ENCODE measurements at regions not wholly inside any gene's neighbourhood (a gene's known extent, or its start where the extent isn't known, plus 50 kb on each side); places are given as distances from the start of the nearest gene placed in this dataset.
A peak's percentile ranks its signal among the peaks of the same experiment; 100 is the strongest.
"Not testable (repeated sequence)": the region's sequence is repeated elsewhere in the genome, so short reads cannot be mapped to it uniquely, and the experiment has no call there.

DNA sequence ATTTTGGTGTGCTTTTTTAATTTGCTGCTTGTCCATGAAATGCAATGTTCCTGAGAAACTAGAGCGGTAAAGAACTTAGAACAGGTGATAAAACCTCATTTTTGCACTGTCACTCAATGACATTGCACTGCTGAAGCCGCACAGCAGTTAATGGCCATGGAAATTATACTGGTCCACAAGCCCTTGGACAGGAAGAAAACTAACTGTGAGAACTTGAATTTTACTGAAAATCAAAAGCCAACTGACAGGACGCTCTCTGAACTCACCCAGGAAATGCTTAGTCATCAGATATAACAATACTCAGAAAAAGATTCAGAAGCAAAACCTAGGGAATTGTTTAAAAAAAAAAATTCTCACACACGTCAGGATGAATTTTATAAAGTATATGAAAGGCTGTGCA, 246.4 kb upstream of the SLC7A11 start:
- DNase-seq = no peak

DNA sequence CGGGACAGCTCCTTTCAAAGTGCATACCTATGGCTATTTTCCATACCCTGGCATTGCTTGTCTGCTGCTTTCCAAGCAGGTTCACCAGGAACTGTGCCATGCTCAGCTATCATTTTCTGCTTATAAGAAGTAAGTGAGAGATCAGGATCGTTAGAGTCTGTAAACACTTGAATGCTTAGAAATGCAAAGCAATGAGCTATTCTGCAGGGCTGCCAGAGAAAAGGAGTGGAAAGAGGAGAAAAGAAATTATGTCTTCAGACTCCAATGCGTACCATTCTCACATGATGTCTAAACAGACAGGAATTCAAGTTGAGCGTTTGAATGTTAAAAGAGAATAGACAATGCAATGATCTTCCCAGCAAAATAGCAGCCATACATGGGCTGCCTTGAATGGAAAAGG, 245.5 kb upstream of the SLC7A11 start:
- no peak for DNase-seq

GRCh38 chr4:138487230-138487629, 245.1 kb upstream of the SLC7A11 start:
- no peak for DNase-seq

DNA sequence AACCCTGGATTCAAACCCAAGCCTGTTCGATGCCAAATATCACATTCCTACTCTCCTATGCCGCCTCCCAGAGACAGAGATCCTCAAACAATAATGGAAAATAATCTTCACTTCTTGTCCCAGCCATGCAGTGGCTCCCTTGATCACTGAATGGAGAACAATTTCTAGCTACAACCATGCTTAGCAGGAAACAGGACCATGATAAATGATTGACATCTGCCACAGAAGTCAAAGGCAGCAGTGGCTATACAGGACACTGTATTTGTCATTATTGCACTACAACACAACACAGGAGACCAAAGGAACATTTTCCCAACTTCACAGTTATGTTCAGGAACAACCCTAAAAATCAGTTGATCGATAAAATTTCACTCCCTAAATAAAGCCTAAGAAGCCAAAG, 243.3 kb upstream of the SLC7A11 start:
- no peak for DNase-seq

- DNase-seq = no peak
These were observed 233.0 kb upstream of the SLC7A11 start for GRCh38 chr4:138475116-138475515.

DNA sequence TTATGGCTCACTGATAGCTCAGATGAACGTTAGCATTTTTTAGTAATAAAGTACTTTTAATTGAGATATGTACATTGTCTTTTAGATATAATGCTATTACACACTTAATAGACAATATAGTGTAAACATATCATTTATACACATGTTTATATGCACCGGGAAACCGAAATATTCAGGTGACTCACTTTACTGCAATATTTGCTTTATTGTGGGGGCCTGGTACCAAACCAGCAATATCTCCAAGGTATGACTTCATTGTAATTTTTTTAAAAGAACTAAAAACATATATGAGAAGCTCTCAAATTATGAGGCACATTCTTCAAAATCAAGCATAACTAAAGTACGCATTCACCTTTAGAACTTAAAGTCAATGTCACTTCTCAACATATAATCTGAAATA, 231.2 kb upstream of the SLC7A11 start:
- DNase-seq = no peak

- DNase-seq = no peak
These were observed 218.6 kb upstream of the SLC7A11 start for GRCh38 chr4:138460477-138461414.

DNA sequence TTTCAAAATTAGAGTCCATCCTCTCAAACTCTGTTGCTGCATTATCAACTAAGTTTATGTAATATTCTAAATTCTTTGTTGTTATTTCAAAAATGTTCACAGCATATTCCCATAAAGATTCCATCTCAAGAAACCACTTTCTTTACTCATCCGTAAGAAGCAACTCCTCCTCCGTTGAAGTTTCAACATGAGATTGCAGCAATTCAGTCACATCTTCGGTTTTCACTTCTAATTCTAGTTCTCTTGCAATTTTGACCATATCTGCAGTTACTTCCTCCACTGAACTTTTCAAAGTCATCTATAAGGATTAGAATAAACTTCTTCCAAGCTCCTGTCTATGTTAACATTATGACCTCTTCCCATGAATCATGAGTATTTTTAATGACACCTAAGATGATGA, 216.6 kb upstream of the SLC7A11 start:
- DNase-seq = no peak

GRCh38 chr4:138456349-138456748, 214.2 kb upstream of the SLC7A11 start:
- not testable (repeated sequence) for DNase-seq

GRCh38 chr4:138455097-138455496, 212.9 kb upstream of the SLC7A11 start:
- no peak for DNase-seq

DNA sequence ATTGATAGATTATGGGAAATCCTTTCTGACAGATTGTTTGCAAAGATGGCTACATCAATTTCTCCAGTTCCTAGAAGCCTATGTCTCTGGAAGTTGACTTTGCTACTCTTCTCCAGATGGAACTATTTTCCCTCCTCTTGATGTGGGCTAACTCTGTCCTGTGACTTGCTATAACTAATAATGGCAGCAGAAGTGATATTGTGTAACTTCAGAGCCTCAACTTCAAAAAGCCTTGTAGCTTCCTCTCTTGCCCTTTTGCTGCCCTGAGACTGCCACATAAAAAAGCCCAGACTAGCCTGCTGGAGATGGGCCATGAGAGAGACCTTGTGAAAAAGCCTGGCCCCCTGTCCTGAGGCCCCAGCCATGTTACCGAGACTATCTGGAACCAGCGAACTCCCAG, 210.7 kb upstream of the SLC7A11 start:
- DNase-seq = no peak

- DNase-seq = no peak
These were observed 209.1 kb upstream of the SLC7A11 start for GRCh38 chr4:138451276-138451663.

DNA sequence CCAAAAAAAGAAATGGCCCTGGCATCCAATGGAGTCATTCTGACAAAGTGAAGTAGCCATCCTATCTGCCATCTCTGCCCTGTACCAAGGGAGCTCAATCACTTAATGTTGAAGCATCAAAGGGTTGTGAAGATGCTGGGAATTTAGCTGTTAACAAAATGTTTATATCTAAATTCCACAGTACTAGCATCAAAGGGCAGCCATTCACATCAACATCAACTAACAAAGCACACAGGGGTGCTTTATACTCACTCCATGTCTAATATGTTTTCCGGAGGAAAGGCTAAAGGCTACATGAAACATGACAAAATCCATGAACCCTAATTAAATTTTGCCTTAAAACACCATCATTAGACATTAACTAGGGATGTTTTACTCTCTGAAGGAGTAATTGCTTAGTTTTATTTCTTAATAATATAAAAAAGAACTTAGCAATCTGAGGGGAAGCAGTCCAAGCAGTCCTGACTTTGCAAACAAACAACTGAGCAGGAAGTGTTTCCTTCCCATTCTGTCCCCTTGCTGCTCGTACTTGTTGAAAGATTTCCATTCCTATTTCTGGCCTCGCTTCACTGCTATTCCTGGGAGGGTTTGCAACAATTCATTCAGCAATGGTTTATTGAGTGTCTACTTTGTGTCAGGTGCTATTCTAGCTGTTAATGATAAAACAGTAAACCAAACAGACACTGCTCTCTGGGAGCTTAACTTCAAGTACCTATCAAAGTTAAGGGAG, 208.6 kb upstream of the SLC7A11 start:
- DNase-seq = no peak

- no peak for DNase-seq
These were observed 207.8 kb upstream of the SLC7A11 start for GRCh38 chr4:138449938-138450337.

- DNase-seq = no peak
These were observed 206.0 kb upstream of the SLC7A11 start for GRCh38 chr4:138448169-138448568.

DNA sequence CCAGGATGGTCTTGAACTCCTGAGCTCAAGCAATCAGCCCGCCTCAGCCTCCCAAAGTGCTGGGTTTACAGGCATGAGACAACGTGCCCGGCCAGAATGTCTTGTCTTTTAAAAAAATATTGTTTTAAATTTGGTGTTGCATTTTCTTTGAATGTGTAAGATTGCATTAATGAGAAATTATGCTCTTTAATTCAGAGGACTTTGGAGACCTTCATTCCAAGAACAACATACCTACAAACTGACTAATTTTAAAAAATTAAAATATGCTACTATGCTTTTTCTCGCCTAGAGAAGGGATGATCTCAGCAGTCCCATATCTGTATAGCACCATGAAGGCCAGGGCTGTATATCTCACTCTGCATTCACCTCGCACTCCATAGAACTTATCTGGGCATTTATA, 204.3 kb upstream of the SLC7A11 start:
- peak; percentile 63 for DNase-seq

- peak; percentile 85 for DNase-seq
These were observed 202.9 kb upstream of the SLC7A11 start for GRCh38 chr4:138445098-138445497.

DNA sequence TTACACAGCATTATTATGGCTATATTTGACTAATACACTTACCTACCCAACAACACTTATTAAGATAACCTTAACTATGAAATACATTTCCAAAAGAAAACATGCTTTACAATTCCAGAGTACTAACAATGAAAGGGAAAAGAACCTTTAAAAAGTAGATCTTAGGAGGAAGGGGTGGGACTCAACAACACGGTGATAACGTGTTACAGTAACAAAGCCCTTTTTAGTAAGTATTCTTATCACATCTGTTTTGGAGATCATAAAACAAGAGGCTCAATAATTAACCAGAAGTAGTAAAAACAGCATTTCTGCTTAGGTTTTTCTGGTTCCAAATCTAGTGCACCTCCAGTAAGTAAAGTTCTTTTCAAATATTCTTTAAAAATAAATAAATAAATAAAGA, 202.1 kb upstream of the SLC7A11 start:
- no peak for DNase-seq

DNA sequence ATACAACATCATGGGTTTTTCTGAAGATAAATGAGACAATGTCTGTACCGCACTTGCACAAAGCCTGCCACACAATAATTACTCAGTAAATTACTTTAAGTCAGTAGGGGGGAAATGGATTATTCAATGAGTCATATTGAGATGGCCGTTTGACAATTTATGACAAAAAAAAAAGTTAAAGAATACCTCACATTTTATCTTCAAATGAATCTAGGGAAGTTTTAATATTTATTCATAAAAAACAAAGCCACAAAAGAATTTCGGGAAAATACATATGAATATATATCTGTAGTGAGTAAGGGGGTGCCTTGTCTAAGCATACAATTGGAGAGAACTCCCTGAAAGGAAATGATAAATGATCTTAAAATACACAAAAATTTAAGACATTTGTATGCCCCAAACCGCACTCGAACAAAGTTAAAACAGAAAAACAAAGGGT, 197.0 kb upstream of the SLC7A11 start:
- DNase-seq = peak; percentile 57

DNA sequence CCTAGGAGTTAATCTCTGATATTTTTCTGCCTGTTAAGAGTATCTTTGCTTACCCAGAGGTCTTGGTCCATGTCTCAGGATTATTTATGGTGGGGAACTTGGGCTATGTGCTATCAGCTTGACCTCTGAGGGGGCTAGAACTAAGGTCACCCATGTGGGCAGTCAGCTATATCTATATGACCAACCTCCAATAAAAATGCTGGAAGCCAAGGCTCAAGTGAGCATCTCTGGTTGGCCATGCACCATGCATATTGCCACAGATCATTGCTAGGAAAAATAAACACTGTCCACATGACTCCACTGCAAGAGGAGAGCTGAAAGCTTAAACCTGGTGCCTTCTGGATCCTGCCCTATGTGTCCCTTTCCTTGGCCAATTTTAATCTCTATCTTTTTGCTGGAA, 196.5 kb upstream of the SLC7A11 start:
- DNase-seq = peak; percentile 18

- DNase-seq = no peak
These were observed 195.2 kb upstream of the SLC7A11 start for GRCh38 chr4:138437263-138437851.

- not testable (repeated sequence) for DNase-seq
These were observed 193.6 kb upstream of the SLC7A11 start for GRCh38 chr4:138435733-138436132.

DNA sequence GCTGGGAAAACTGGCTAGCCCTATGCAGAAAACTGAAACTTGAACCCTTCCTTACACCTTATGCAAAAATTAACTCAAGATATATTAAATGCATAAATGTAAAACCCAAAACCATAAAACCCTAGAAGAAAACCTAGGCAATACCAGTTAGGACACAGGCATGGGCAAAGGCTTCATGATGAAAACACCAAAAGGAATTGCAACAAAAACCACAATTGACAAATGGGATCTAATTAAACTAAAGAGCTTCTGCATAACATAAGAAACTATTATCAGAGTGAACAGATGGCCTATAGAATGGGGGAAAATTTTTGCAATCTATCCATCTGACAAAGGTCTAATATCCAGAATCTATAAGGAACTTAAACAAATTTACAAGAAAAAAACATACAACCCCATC, 192.9 kb upstream of the SLC7A11 start:
- DNase-seq = not testable (repeated sequence)
